ENCODE measurements at regions not wholly inside any gene's neighbourhood (a gene's known extent, or its start where the extent isn't known, plus 50 kb on each side); places are given as distances from the start of the nearest gene placed in this dataset.

DNA sequence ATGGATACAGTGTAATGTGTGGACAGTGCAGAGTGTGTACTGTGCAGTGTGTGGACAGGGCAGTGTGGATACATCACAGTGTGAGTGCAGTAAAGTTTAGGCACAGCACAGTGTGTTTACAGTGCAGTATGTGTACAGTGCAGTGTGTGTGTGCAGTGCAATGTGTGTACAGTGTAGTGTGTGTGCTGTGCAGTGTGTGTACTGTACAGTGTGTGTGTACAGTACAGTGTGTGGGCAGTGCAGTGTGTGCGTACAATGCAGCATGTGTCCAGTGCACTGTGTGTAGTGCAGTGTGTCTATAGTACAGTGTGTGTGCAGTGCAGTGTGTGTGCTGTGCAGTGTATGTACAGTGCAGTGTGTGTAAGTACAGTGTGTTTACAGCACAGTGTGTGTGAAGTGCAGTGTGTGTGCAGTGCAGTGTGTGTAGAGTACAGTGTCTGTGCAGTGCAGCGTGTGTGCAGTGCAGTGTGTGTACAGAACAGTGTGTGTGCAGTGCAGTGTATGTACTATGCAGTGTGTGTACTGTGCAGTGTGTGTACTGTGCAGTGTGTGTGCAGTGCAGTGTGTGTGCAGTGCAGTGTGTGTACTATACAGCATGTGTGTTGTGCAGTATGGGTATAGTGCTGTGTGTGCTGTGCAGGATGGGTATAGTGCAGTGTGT, 385.2 kb downstream of the KIF16B start:
- Histone ChIP-seq H4K20me1 (ENCODE audit: insufficient read depth, poor library complexity, severe bottlenecking) (no peaks in the 10 kb centered on the region), H3K4me1 (ENCODE audit: insufficient read depth) (peaks cover 13% of the 10 kb centered on the region), H3K4me3 (no peak overlapping the region), H3K9me3 (ENCODE audit: low read depth) (no peaks in the 10 kb centered on the region), H3K4me2 (no peak overlapping the region), H3K9me2 (replicated peaks; ENCODE audit: insufficient read depth) (no peaks in the 10 kb centered on the region), H3K79me2 (no peaks in the 10 kb centered on the region), H3K27ac (no peak overlapping the region), H3K27me3 (no peaks in the 10 kb centered on the region), H3K36me3 (replicated peaks; ENCODE audit: insufficient read depth, low read depth) (no peaks in the 10 kb centered on the region), H2AFZ (no peak overlapping the region)
- 100% methylated on average over 2 of the region's 2 CpGs for WGBS (ENCODE audit: low lambda C conversion rate, missing lambda C conversion rate)
- TF ChIP-seq EZH2phosphoT487 (IDR thresholded peaks at IDR 0.05; ENCODE audit: low read depth, severe bottlenecking, unreplicated experiment) (no peak), EZH2 (IDR thresholded peaks at IDR 0.05; ENCODE audit: borderline replicate concordance) (no peak)
- TF ChIP-seq, protein P1, sequence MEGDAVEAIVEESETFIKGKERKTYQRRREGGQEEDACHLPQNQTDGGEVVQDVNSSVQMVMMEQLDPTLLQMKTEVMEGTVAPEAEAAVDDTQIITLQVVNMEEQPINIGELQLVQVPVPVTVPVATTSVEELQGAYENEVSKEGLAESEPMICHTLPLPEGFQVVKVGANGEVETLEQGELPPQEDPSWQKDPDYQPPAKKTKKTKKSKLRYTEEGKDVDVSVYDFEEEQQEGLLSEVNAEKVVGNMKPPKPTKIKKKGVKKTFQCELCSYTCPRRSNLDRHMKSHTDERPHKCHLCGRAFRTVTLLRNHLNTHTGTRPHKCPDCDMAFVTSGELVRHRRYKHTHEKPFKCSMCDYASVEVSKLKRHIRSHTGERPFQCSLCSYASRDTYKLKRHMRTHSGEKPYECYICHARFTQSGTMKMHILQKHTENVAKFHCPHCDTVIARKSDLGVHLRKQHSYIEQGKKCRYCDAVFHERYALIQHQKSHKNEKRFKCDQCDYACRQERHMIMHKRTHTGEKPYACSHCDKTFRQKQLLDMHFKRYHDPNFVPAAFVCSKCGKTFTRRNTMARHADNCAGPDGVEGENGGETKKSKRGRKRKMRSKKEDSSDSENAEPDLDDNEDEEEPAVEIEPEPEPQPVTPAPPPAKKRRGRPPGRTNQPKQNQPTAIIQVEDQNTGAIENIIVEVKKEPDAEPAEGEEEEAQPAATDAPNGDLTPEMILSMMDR (IDR thresholded peaks at IDR 0.05; ENCODE audit: poor library complexity): no peak
- DNase-seq (ENCODE audit: low spot score): no peak

DNA sequence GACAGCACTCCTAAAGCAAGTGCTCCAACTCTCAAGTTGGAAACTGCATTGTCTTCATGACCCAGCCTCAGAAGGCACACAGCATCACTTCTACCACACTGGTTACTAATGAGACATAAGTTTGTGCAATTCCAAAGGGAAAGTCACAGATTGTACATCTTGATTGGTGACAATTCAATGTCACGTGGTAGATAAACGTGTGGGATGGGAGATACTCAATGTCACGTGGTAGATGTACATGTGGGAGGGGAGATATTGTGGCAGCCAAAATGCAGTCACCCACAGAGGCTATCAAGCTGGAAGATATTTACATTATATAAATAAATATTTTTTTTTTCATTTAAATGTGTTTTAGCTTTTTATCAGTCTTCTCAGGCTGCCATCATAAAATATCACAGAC, 393.3 kb downstream of the KIF16B start:
- no peak for DNase-seq (ENCODE audit: low spot score)
- no peaks in the 10 kb centered on the region for H4K20me1 ChIP-seq (ENCODE audit: insufficient read depth, poor library complexity, severe bottlenecking)
- no peak overlapping the region for H3K4me3 ChIP-seq
- H3K4me1 ChIP-seq (ENCODE audit: insufficient read depth): no peaks in the 10 kb centered on the region
- H3K79me2 ChIP-seq: no peaks in the 10 kb centered on the region
- no peak overlapping the region for H2AFZ ChIP-seq
- H3K9me2 ChIP-seq (replicated peaks; ENCODE audit: insufficient read depth): no peaks in the 10 kb centered on the region
- H3K27me3 ChIP-seq: no peaks in the 10 kb centered on the region
- H3K4me2 ChIP-seq: no peak overlapping the region
- no peak overlapping the region for H3K27ac ChIP-seq
- H3K36me3 ChIP-seq (replicated peaks; ENCODE audit: insufficient read depth, low read depth): no peaks in the 10 kb centered on the region
- no peaks in the 10 kb centered on the region for H3K9me3 ChIP-seq (ENCODE audit: low read depth)
- WGBS (ENCODE audit: low lambda C conversion rate, missing lambda C conversion rate): 96% methylated on average over 3 of the region's 3 CpGs
- TF ChIP-seq, protein P1 (IDR thresholded peaks at IDR 0.05; ENCODE audit: poor library complexity): no peak
- TF ChIP-seq EZH2phosphoT487 (IDR thresholded peaks at IDR 0.05; ENCODE audit: low read depth, severe bottlenecking, unreplicated experiment): no peak
- TF ChIP-seq EZH2 (IDR thresholded peaks at IDR 0.05; ENCODE audit: borderline replicate concordance): no peak

DNA sequence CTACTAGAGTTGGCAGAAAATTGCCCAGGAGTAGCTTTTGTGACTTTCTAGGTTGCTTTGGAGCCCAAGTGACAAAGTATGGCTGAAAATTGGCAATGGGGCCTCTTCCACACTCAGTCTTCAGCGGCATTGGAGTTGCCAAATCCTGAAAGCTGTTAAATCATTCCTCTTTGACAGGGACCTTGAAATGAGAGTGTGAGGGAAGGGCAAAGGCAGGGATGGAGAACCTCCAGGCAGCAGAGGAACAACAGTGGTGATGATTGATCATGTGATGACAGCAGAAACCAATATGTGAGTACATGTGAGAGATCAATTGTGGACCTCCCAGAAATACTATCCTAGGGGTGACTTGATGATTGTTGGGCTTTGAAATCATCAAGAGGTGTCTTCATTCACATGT, 393.9 kb downstream of the KIF16B start:
- H3K4me1 ChIP-seq (ENCODE audit: insufficient read depth): no peaks in the 10 kb centered on the region
- no peaks in the 10 kb centered on the region for H3K36me3 ChIP-seq (replicated peaks; ENCODE audit: insufficient read depth, low read depth)
- no peaks in the 10 kb centered on the region for H3K9me3 ChIP-seq (ENCODE audit: low read depth)
- 45% methylated on average over 1 of the region's 1 CpG for WGBS (ENCODE audit: low lambda C conversion rate, missing lambda C conversion rate)
- no peak overlapping the region for H3K4me3 ChIP-seq
- TF ChIP-seq EZH2 (IDR thresholded peaks at IDR 0.05; ENCODE audit: borderline replicate concordance) (no peak), EZH2phosphoT487 (IDR thresholded peaks at IDR 0.05; ENCODE audit: low read depth, severe bottlenecking, unreplicated experiment) (no peak)
- TF ChIP-seq, protein P1 (IDR thresholded peaks at IDR 0.05; ENCODE audit: poor library complexity): no peak
- no peaks in the 10 kb centered on the region for H4K20me1 ChIP-seq (ENCODE audit: insufficient read depth, poor library complexity, severe bottlenecking)
- no peaks in the 10 kb centered on the region for H3K27me3 ChIP-seq
- H3K79me2 ChIP-seq: no peaks in the 10 kb centered on the region
- H3K27ac ChIP-seq: no peak overlapping the region
- H3K9me2 ChIP-seq (replicated peaks; ENCODE audit: insufficient read depth): no peaks in the 10 kb centered on the region
- no peak overlapping the region for H2AFZ ChIP-seq
- no peak for DNase-seq (ENCODE audit: low spot score)
- H3K4me2 ChIP-seq: no peak overlapping the region
